DMS 273 (cell line): ENCODE measurements at regions not wholly inside any gene's neighbourhood (a gene's known extent, or its start where the extent isn't known, plus 50 kb on each side); places are given as distances from the start of the nearest gene placed in this dataset.
"Not testable (repeated sequence)": the region's sequence is repeated elsewhere in the genome, so short reads cannot be mapped to it uniquely, and the experiment has no call there.

ENCODE experiments used
- DNase-seq: peaks from one replicate; lab custom pipeline; 2025; ENCODE audit not compliant: unreplicated experiment; lab: John Stamatoyannopoulos, UW

- DNase-seq = peak; percentile 19
Measured at GRCh38 chr7:69078997-69079769, 519.1 kb upstream of the AUTS2 start.

GRCh38 chr7:69087281-69087680 lies 511.0 kb upstream of the AUTS2 start:
- not testable (repeated sequence) for DNase-seq

GRCh38 chr7:69088185-69088584 lies 510.1 kb upstream of the AUTS2 start:
- DNase-seq = no peak

GRCh38 chr7:69090936-69091335 lies 507.3 kb upstream of the AUTS2 start:
- DNase-seq = no peak

DNA sequence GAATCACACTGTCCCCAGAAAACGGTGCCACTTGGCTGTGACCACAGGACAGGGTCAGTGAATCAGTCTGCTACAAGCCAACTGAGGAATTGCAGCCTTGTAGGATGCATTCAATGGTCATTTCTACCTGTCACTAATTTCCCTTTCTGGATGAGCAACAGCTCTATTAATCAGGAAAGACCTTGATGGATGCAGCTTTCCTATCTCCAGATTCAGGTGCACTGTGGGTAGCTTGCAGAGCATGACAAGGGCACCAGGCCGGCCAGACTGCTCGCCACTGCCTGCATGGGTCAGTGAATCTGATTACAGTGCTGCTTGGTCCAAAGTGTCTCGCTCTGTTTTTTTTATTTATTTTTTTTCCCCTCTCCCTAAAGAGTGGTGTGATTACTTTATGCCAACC lies 506.8 kb upstream of the AUTS2 start:
- DNase-seq = no peak

DNA sequence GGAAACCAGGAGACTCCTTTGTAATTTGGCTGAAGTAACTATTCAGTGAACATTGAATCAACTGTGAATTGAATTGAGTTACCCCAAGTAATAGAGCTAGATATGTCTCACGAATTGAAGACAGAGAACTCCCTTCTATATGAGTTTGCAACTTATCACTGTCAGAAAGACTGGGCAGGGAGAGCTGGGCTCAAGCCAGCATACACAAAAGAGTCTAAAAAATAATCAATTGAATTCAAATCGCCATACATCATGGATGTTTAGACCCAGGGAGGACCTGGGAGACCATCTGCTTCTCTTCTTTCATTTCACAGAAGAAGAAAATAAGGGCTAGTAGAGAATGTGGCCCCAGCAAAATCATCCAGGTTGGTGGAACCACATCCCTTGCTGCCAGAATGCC lies 503.1 kb upstream of the AUTS2 start:
- no peak for DNase-seq

DNA sequence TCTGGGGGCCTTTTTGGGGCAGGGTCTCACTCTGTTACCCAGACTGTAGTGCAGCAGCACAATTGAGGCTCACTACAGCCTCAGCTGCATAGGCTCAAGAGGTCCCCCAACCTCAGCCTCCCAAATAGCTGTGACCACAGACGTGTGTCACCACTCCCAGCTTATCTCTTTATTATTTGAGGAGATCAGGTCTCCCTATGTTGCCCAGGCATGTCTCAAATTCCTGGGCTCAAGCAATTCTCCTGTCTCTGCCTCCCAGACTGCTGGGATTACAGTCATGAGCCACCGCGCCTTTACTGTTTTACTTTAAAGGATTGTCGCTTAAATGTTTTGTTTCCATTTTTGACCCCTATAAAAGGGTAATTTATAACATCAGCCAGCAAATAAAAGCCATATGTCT lies 502.6 kb upstream of the AUTS2 start:
- DNase-seq = no peak

- no peak for DNase-seq
Measured at GRCh38 chr7:69104023-69104422, 494.3 kb upstream of the AUTS2 start.

- DNase-seq = no peak
Measured at GRCh38 chr7:69105092-69105491, 493.2 kb upstream of the AUTS2 start.

DNA sequence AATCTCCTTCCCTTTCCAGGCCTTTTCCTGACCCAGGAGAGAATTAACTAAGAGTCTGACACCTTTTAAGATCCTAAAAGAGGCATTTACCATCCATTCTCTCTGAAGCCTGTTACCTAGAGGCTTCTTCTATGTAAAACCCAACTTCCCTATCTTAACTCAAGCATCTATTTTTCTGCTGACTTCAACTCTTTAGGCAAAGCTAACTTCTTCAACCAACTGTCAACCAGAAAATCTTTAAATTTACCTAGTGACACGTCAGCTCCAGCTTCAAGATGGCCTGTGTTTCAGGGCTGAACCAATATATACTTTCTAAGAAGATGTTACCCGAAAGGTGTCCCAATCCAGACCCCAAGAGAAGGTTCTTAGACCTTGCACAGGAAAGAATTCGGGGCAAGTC lies 492.3 kb upstream of the AUTS2 start:
- DNase-seq = no peak

DNA sequence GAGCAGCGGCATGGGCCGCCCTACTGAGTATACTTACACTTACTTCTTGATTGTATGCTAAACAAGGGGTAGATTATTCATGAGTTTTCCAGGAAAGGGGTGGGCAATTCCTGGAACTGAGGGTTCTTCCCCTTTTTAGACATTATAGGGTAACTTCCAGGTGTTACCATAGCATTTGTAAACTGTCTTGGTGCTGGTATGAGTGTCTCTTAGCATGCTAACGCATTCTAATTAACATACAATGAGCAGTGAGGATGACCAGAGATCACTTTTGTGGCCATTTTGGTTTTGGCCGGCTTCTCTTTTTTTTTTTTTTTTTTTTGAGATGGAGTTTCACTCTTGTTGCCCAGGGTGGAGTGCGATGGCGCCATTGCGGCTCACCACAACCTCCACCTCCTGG lies 491.8 kb upstream of the AUTS2 start:
- DNase-seq = not testable (repeated sequence)

DNA sequence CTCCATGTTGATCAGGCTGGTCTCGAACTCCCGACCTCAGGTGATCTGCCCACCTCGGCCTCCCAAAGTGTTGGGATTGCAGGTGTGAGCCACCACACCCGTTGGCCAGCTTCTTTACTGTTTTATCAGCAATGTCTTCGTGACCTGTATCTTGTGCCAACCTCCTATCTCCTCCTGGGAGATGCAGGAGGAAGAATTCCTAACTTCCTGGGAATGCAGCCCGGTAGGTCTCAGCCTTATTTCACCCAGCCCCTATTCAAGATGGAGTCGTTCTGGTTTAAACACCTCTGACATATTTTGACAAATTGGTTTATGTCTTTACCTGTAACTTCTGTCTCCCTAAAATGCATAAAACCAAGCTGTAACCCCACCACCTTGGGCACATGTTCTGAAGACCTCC lies 491.3 kb upstream of the AUTS2 start:
- DNase-seq = not testable (repeated sequence)

- no peak for DNase-seq
Measured at GRCh38 chr7:69108097-69108496, 490.2 kb upstream of the AUTS2 start.

- DNase-seq = peak; percentile 71
Measured at GRCh38 chr7:69109246-69109645, 489.0 kb upstream of the AUTS2 start.

GRCh38 chr7:69109879-69110278 lies 488.4 kb upstream of the AUTS2 start:
- DNase-seq = no peak

GRCh38 chr7:69110450-69111050 lies 487.7 kb upstream of the AUTS2 start:
- DNase-seq = no peak

- DNase-seq = no peak
Measured at GRCh38 chr7:69114374-69114773, 483.9 kb upstream of the AUTS2 start.

GRCh38 chr7:69115788-69116187 lies 482.5 kb upstream of the AUTS2 start:
- DNase-seq = no peak

DNA sequence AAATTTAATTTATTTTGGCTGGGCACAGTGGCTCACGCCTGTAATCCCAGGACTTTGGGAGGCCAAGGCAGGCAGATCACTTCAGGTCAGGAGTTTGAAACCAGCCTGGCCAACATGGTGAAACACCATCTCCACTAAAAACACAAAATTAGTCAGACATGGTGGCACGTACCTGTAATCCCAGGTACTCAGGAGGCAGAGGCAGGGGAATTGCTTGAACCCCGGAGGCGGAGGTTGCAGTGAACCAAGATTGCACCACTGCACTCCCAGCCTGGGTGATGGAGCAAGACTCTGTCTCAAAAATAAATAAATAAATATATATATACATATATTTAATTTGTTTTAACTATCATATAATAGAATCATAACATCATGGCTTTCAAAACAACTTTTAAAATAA lies 482.1 kb upstream of the AUTS2 start:
- not testable (repeated sequence) for DNase-seq

- peak; percentile 11 for DNase-seq
Measured at GRCh38 chr7:69122953-69123352, 475.3 kb upstream of the AUTS2 start.

- DNase-seq = peak; percentile 6
Measured at GRCh38 chr7:69126896-69127479, 471.3 kb upstream of the AUTS2 start.

DNA sequence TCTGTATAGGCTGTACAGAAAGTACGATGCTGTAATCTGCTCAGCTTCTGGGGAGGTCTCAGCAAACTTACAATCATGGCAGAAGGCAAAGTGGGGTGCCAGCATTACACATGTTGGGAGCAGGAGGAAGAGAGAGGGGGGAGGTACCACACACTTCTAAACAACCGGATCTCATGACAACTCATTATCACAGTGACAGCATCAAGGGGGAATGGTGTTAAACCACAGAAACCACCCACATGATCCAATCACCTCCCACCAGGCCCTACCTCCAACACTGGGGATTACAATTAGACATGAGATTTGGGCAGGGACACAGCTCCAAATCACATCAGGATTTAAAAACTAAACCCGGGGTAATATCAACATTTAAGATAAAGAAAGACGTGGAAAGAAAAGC lies 468.8 kb upstream of the AUTS2 start:
- DNase-seq = no peak
